Fibroblast of skin of abdomen (primary cell): ENCODE measurements at regions not wholly inside any gene's neighbourhood (a gene's known extent, or its start where the extent isn't known, plus 50 kb on each side); places are given as distances from the start of the nearest gene placed in this dataset.
"Not testable (repeated sequence)": the region's sequence is repeated elsewhere in the genome, so short reads cannot be mapped to it uniquely, and the experiment has no call there.

Source experiments
- DNase-seq: peaks from one replicate; pipeline ENCODE4 v3.0.0-alpha.2; 2013

GRCh38 chr14:71240866-71241520 is 333.7 kb downstream of the PCNX1 start:
- no peak for DNase-seq

GRCh38 chr14:71242237-71242748 is 335.0 kb downstream of the PCNX1 start:
- DNase-seq, result peak; percentile 96

DNA sequence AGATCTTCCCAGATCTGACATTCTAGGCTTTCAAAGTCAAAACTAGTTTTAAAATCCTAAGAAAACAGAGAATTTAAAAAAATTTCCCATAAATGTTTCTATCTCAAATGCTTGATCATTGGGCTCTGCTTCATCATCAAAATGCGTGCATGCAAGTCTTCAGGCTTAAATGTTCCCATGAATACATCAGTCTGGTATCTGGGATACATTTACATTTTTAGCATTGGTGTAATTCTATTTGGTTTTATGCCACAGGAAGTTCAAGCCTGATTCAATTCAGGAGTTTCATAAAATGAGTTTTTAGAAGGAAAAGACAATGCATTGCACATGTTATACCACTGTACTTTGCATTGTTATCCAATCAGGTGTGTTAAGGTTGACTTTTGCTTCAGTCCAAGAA is 336.4 kb downstream of the PCNX1 start:
- DNase-seq, result peak; percentile 90

GRCh38 chr14:71244341-71244740 is 337.1 kb downstream of the PCNX1 start:
- DNase-seq, result peak; percentile 67

DNA sequence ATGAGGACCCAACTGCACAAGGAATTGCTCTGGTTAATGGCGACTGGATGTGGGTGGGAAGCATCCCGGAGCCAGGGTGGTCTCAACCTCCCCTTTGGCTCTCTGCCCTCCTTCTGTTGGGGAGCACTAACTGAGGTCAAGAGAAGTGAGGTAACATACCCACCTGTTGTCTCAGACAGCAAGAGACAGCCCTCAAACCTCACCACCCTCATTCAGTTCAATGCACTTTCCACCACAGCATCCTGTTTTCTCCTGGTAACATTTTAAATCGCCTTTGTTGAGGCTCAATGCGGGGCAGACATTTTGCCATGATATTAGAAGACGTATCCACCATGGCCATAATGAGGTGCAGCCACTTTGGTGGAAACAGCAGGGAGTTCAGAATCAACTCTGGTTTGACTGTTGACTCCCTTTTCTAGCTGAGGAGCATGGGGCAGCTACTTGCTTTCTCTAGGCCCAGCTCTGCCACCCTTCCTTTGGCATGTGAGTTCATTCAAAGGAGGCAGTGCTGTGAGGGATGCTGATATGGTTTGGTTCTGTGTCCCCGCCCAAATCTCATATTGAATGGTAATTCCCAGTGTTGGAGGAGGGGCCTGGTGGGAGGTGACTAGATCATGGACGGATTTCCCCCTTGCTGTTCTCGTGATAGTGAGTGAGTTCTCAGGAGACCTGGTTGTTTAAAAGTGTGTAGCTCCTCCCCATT is 338.6 kb downstream of the PCNX1 start:
- no peak for DNase-seq

DNA sequence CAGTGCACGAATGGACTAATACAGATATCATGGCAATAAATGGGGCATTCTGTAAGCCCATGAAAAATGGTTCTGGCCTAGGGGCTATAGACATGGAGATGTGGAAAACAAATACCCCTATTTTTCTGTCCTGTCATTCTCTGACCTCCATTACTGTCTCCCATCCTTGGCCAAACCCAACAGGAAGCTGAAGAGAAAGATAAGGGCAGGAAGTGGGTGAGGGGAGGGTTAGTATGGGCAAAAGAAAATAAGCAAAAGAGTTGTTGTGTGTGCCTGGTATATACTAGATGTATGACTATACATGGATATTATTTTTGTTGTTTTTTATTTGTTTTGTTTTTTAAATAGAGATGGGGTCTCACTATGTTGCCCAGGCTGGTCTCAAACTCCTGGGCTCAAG is 339.3 kb downstream of the PCNX1 start:
- no peak for DNase-seq

DNA sequence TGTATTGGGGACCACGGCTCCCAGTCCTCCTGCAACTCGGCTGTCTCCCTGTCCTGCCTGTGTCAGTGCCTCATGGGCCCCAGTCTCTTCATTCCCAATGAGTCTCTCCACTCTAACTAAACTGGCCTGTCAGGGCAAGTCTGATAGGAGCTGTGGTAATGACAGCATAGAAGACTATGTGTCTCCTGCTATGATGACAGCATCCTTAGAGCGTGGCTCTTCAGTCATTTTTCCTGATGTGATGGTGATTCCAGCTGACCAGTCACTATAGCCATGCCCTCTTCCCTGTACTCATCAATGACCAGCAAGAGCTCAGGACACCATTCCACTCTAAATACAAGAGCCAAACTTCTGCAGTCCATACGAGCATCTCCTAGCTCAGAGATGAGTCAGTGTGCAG is 339.8 kb downstream of the PCNX1 start:
- no peak for DNase-seq

DNA sequence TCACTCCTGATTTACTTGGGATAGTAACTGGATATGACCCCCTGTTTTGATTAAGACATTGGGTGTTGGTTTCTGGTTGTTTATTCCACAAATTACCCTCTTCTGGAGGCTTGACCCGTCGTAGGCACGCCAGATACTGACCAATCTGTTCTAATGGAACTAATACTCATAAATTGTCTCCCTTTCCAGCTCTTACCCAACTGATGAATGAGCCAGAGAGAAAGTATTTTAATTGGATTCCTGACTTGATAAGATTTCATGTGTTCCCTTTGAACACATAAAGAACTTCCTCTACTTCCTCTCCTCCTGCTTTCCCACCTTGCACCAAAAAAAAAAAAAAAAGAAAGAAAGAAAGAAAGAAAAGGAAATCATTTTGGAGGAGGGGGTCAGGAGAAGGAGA is 340.9 kb downstream of the PCNX1 start:
- DNase-seq, result peak; percentile 42

DNA sequence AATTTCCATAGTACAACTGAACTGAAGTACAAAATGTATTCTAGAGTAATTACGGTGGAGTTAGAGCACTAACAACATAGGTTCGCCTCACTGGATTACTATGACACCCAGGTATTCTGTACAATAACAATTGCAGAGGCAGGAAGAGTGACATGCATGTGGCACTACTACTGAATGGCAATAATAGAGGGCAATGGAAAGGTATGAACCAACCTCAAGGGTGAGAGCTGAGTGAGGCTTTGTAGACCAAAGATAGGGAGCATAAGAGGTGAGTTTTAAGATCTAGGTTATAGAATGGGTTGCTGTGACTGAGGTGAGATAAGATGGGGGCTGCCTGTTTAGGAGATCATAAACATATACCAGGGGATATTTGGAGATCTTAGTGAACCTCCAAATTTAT is 343.1 kb downstream of the PCNX1 start:
- no peak for DNase-seq

- no peak for DNase-seq
Observed at GRCh38 chr14:71250791-71251190, 343.5 kb downstream of the PCNX1 start.

DNA sequence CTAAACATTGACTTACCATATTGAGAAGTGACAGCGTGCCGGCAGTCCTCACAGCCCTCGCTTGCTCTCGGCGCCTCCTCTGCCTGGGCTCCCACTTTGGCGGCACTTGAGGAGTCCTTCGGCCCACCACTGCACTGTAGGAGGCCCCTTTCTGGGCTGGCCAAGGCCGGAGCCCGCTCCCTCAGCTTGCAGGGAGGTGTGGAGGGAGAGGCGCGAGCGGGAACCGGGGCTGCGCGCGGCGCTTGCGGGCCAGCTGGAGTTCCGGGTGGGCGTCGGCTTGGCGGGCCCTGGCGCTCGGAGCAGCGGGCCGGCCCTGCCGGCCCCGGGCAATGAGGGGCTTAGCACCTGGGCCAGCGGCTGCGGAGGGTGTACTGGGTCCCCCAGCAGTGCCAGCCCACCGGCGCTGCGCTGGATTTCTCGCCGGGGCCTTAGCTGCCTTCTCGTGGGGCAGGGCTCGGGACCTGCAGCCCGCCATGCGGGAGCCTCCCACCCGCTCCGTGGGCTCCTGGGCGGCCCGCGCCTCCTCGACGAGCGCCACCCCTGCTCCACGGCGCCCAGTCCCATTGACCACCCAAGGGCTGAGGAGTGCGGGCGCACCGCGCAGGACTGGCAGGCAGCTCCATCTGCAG is 346.9 kb downstream of the PCNX1 start:
- not testable (repeated sequence) for DNase-seq

GRCh38 chr14:71261206-71261605 is 353.9 kb downstream of the PCNX1 start:
- DNase-seq, result peak; percentile 86

DNA sequence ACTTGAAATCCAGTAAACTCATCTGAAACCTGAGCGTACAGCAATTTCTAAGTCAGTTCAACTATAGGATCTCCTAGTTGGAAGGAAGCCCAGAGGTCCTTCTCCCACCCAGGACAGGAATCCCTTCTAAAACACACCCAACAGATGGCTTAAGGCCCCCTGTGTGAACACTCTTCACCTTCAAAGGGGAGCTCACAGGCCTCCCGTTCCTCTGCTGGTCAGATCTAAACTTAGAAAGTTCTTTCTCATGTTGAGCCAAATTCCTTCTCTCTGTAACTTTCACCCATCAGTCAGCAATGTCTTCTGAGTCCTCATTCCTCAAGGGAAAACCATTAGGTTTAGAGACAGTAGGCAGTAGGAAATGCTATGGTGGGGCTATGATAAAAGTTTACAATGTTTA is 355.2 kb downstream of the PCNX1 start:
- peak; percentile 42 for DNase-seq

GRCh38 chr14:71264260-71264659 is 357.0 kb downstream of the PCNX1 start:
- DNase-seq, result no peak

GRCh38 chr14:71267007-71267513 is 359.8 kb downstream of the PCNX1 start:
- peak; percentile 48 for DNase-seq

GRCh38 chr14:71267691-71268090 is 360.4 kb downstream of the PCNX1 start:
- no peak for DNase-seq

GRCh38 chr14:71270111-71270510 is 362.9 kb downstream of the PCNX1 start:
- no peak for DNase-seq

GRCh38 chr14:71271166-71271945 is 364.1 kb downstream of the PCNX1 start:
- peak; percentile 12 for DNase-seq

DNA sequence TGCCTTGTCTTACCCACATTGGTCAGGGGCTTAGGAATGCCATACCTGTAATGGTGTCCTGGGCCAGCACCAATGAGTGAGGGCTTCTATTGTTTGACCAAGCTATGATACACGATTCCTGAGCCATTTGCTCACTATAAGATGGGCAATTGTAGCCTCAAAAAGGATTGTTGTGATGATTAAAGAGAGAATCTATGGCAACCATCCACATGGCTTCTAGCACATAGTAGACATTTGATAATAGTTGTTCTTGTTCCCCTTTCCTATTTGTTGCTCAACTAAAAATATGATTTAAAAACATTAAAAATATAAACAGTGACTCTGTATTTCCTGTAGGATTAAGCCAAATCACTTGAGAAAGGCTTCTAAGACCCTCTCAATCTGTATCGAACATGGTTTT is 366.1 kb downstream of the PCNX1 start:
- no peak for DNase-seq

- DNase-seq, result no peak
Observed at GRCh38 chr14:71284048-71284447, 376.8 kb downstream of the PCNX1 start.

DNA sequence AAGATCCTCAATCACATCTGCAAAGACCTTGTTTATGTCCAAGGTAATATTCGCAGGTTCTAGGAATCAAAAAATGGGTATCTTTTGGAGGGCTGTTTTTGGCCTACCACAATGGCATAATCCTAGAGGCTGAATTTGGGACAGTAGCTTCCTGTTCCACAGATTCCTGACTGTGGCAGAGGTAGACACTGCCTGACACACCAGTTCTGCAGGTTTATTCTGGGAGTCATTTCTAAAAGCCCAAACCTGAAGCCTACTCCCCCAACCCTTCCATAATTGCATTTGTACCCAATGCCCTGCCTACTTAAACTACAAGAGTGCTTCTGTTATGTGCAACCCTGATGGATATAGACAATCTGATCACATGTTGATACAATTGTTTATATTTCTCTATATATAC is 378.9 kb downstream of the PCNX1 start:
- DNase-seq, result no peak

DNA sequence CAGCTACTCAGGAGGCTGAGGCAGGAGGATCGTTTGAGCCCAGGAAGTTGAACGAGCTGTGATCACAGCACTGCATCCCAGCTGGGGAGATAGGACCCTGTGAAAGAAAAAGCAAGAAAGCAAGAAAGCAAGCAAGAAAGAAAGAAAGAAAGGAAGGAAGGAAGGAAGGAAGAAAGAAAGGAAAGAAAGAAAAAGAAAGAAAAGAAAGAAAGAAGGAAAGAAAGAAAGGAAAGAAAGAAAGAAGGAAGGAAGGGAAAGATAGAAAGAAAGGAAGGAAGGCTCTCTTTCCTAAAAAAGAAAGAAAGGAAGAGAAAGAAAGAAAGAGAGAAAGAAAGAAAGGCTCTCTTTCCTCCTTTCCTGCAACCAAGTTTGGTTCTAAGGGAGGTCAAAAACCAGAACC is 380.3 kb downstream of the PCNX1 start:
- no peak for DNase-seq

DNA sequence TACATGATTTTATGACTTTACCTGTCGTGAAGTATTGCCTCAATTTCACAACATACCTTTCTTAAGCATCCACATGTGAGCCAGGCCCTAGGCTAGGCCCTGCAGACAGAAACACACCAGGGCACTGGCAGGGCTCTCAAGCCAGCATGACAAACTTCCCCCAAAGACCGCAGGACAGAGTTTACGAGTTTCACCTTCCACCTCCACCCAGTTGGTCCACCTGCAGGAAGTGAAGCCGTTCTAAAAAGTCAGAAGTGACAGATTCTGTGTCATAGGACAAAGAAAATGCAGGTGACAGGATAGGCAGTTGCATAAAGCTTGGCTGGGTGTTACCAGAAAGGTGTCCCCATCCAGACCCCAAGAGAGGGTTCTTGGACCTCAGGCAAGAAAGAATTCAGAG is 382.3 kb downstream of the PCNX1 start:
- no peak for DNase-seq
